ENCODE measurements at regions not wholly inside any gene's neighbourhood (a gene's known extent, or its start where the extent isn't known, plus 50 kb on each side); places are given as distances from the start of the nearest gene placed in this dataset.
A peak's percentile ranks its signal among the peaks of the same experiment; 100 is the strongest.

DNA sequence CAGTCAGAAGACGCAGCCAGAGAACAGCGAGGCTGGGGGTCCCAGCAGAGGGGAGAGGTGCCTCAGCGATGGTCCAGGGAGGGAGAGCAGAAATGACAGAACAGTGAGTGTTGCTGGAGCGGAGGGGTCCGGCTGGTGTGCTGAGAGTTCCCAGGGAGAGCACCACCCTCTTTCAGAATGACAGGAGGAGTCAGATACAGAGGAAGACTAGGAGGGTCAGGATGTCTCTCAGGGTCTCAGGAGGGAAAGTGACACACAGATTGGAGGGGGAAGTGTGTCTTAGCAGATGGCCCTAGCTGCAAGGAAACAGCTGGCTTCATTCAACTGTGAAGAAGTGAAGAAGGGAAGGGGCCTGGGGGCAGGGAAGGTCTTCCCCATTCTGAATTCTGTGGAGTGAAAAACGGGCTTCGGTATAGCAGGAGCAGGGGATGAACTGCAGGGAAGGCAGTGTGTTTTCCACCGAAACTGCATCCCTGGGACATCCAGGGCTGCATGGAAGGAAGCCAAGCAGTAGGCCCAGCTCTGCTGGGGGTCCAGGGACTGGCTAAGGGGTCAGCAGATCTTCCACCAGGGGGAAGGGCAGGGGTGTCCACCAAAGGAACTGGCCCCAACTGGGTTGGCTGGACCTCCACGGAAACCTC lies 90.0 kb upstream of the OTOS start:
- Histone ChIP-seq H3K27ac (no peak overlapping the region), H3K9me3 (peaks cover 0 to 10% (median 0%) of the 10 kb centered on the region in 4 donors), H3K36me3 (no peaks in the 10 kb centered on the region), H3K4me3 (no peak overlapping the region), H3K27me3 (no peaks in the 10 kb centered on the region), H3K4me1 (peaks cover 0 to 13% (median 3%) of the 10 kb centered on the region in 4 donors)
- no peak for TF ChIP-seq POLR2A (IDR thresholded peaks at IDR 0.05)
- TF ChIP-seq, protein P1, sequence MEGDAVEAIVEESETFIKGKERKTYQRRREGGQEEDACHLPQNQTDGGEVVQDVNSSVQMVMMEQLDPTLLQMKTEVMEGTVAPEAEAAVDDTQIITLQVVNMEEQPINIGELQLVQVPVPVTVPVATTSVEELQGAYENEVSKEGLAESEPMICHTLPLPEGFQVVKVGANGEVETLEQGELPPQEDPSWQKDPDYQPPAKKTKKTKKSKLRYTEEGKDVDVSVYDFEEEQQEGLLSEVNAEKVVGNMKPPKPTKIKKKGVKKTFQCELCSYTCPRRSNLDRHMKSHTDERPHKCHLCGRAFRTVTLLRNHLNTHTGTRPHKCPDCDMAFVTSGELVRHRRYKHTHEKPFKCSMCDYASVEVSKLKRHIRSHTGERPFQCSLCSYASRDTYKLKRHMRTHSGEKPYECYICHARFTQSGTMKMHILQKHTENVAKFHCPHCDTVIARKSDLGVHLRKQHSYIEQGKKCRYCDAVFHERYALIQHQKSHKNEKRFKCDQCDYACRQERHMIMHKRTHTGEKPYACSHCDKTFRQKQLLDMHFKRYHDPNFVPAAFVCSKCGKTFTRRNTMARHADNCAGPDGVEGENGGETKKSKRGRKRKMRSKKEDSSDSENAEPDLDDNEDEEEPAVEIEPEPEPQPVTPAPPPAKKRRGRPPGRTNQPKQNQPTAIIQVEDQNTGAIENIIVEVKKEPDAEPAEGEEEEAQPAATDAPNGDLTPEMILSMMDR (IDR thresholded peaks at IDR 0.05): no peak
- DNase-seq: peak in 1 of 3 donors; percentile 21

DNA sequence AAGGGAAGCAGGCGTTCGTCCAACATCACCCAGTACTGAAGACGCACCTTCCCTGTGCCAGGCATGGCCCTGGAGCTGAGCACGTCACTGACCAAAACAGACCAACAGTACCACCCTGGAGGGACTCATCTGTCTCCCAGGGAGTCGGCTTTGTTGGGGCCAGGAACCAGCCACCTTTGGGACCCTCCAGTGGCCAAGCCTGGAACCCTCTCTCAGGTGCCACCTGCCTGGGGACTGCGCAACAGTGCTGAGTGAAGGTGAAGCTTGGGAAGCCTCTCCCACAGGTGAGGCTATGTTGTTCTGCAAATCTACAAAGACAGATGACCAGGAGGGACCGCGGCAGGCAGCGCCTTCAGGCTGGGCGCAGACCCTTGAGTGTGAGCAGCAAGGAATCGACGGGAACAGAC lies 91.4 kb upstream of the OTOS start:
- DNase-seq: peak in 1 of 3 donors; percentile 41
- Histone ChIP-seq H3K9me3 (peaks cover 0 to 10% (median 0%) of the 10 kb centered on the region in 4 donors), H3K4me3 (no peak overlapping the region), H3K27me3 (no peaks in the 10 kb centered on the region), H3K27ac (no peak overlapping the region), H3K4me1 (peaks cover 0 to 13% (median 3%) of the 10 kb centered on the region in 4 donors), H3K36me3 (no peaks in the 10 kb centered on the region)
- TF ChIP-seq, protein P1 (IDR thresholded peaks at IDR 0.05): no peak
- TF ChIP-seq POLR2A (IDR thresholded peaks at IDR 0.05): no peak

DNA sequence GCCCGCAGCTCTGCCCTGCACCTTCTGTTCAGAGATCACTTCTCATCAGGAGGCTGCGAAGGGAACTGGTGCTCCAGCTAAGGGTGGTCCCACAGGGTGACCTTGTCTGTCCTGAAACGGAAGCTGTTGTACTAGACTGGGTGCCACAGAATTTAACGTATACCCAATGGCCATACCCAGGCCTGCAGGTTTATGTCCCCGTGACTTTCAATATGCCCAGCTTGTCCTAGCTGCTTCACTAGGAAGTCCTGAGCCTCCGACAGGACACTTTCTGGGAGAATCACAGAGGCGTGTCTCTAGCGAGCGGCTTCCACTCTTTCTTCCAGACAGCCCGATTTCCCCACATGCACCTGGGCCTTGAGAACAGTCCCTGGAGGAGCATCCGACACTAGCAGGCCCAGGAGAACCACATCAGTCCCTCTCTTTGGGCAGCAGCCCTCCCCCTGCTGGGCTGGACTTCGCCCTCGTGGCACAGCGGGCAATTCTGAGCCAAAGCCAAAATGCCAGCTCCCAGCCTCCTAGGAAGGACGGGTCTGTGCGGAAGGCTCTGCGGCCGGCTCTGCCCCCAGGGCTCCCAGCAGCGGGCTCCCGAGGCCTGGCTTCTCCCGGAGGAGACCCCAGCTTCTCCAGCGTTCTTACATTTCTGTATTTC lies 91.9 kb upstream of the OTOS start:
- Histone ChIP-seq H3K27me3 (no peaks in the 10 kb centered on the region), H3K36me3 (no peaks in the 10 kb centered on the region), H3K4me3 (no peak overlapping the region), H3K27ac (no peak overlapping the region), H3K9me3 (peaks cover 0 to 10% (median 0%) of the 10 kb centered on the region in 4 donors), H3K4me1 (peaks cover 0 to 13% (median 3%) of the 10 kb centered on the region in 4 donors)
- TF ChIP-seq, protein P1 (IDR thresholded peaks at IDR 0.05): no peak
- TF ChIP-seq POLR2A (IDR thresholded peaks at IDR 0.05): no peak
- peak in 1 of 3 donors; percentile 43 for DNase-seq

DNA sequence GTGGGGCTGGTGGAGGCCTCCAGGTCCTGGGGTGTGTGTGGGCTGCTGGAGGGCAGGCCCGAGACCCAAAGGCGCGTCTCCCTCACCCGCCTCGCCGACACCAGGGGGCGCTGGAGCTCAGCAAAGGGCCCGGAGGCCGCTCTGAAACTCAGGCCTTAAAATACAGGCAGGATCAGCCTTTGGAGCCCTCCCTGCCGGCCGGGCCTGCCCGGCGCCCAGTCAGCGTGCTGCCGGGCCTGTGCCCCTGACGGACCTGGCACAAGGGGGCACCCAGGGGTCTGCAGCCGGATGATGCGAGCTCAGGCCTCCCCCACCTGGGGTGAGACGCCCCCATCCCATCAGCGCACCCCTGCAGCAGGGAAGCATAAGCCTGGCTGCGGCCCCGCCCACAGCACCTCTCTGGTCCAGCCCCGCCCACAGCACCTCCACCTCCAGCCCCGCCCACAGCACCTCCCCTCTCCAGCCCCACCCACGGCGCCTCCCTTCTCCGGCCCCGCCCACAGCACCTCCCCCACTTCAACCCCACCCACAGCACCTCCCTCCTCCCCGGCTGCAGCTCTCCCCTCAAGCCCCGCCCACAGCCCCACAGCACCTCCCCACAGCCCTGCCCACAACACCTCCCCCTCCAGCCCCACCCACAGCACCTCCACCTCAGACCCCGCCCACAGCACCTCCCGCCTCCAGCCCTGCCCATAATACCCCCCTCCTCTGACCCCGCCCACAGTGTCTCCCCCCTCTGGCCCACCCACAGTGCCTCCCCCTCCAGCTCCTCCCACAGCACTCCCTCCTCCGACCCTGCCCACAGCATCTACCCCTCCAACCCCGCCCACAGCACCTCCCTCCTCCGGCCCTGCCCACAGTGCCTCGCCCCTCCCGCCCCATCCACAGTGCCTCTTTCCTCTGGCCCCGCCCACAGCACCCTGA lies 92.8 kb upstream of the OTOS start:
- Histone ChIP-seq H3K27ac (peak overlapping the region in 2 of 4 donors; percentile 14 to 31), H3K4me1 (peaks cover 0 to 13% (median 3%) of the 10 kb centered on the region in 4 donors), H3K9me3 (peaks cover 0 to 10% (median 0%) of the 10 kb centered on the region in 4 donors), H3K4me3 (peak overlapping the region in 3 of 4 donors; percentile 29 to 37 (median 31)), H3K36me3 (no peaks in the 10 kb centered on the region), H3K27me3 (no peaks in the 10 kb centered on the region)
- TF ChIP-seq POLR2A (IDR thresholded peaks at IDR 0.05): no peak
- TF ChIP-seq, protein P1 (IDR thresholded peaks at IDR 0.05): peak; percentile 35 to 61 (median 58)
- DNase-seq: peak; percentile 59 to 80 (median 77)

DNA sequence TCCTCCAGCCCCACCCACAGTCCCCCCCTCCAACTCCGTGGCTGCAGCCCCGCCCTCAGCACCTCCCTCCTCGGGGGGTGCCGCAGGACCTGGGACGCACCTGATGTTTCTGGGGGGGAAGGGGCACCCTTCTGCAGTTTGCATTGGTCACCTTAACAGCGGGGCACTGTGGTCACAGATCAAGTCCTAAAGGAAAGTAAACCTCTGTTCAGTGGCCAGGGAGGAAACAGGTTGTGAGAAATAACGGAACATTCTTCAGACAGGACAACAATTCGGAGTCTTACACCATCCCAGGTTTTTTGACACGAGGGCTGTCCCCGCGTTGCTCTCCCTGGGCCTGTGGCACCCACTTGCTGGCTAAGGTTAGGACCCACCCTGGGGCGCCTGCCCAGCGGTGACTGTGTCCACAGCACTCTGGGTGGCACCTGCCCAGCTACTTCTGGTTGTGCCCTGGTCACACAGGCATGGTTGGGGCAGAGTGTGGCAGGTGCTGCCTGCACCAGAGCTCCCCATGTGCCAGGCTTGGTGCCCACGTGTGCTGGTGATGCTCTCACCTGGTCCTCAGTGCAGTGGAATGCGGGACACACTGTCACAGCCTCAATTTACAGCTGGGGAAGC lies 93.5 kb upstream of the OTOS start:
- TF ChIP-seq, protein P1 (IDR thresholded peaks at IDR 0.05): no peak
- TF ChIP-seq POLR2A (IDR thresholded peaks at IDR 0.05): no peak
- Histone ChIP-seq H3K27me3 (no peaks in the 10 kb centered on the region), H3K27ac (peak overlapping the region in 1 of 4 donors; percentile 14), H3K4me1 (peaks cover 0 to 13% (median 3%) of the 10 kb centered on the region in 4 donors), H3K36me3 (no peaks in the 10 kb centered on the region), H3K4me3 (peak overlapping the region in 1 of 4 donors; percentile 31), H3K9me3 (peaks cover 0 to 7% (median 0%) of the 10 kb centered on the region in 4 donors)
- DNase-seq: peak in 2 of 3 donors; percentile 34 to 44
